A673 (cell line): ENCODE measurements at regions not wholly inside any gene's neighbourhood (a gene's known extent, or its start where the extent isn't known, plus 50 kb on each side); places are given as distances from the start of the nearest gene placed in this dataset.

ENCODE experiments used
- BruUV-seq: library from RNA; stranded (reverse); fragments of 400-500 nt; replicated peaks from 2 replicates; lab custom pipeline; 2021; lab: Mats Ljungman, UMichigan
- CTCF ChIA-PET: fragments of 300-600 bp; sonication (Branson Sonifier 250); formaldehyde crosslinking; loops from one replicate; lab custom pipeline; 2022; ENCODE audit warnings: antibody characterized with exemption; lab: Charles Lee
- POLR2A ChIA-PET: fragments of 300-600 bp; sonication (Branson Sonifier 250); formaldehyde crosslinking; loops from one replicate; lab custom pipeline; 2022; ENCODE audit warnings: antibody characterized with exemption; ENCODE audit not compliant: low non-redundant PET; lab: Charles Lee
- DNase-seq: peaks from one replicate; pipeline ENCODE4 v3.0.0-alpha.2; 2015; ENCODE audit warnings: low spot score
- H3K27ac ChIP-seq: fragments of 200-600 bp; sonication (generic); 2 replicates; pipeline ENCODE4 v1.5.1; 2016; ENCODE audit warnings: mixed run types, low read depth, mild to moderate bottlenecking, mixed read lengths, antibody characterized with exemption, low read length; ENCODE audit not compliant: poor library complexity, severe bottlenecking
- H3K27me3 ChIP-seq: fragments of 200-600 bp; sonication (generic); replicated peaks from 2 replicates; pipeline ENCODE4 v1.6.1; 2017; ENCODE audit warnings: mixed run types, low read depth, mild to moderate bottlenecking, mixed read lengths, antibody characterized with exemption, low read length; ENCODE audit not compliant: insufficient read depth, poor library complexity
- H3K36me3 ChIP-seq: fragments of 200-600 bp; sonication (generic); 2 replicates; pipeline ENCODE4 v1.6.1; 2016; ENCODE audit warnings: mixed run types, mild to moderate bottlenecking, mixed read lengths, antibody characterized with exemption, low read length; ENCODE audit not compliant: insufficient read depth, poor library complexity, severe bottlenecking
- H3K4me1 ChIP-seq: fragments of 200-600 bp; sonication (generic); 2 replicates; pipeline ENCODE4 v1.6.1; 2017; ENCODE audit warnings: mixed run types, mild to moderate bottlenecking, mixed read lengths, antibody characterized with exemption, low read length; ENCODE audit not compliant: insufficient read depth, poor library complexity, severe bottlenecking
- H3K4me3 ChIP-seq: fragments of 200-600 bp; sonication (generic); 2 replicates; pipeline ENCODE4 v1.5.1; 2016; ENCODE audit warnings: low read depth, mixed run types, mild to moderate bottlenecking, mixed read lengths, low read length; ENCODE audit not compliant: poor library complexity, severe bottlenecking
- H3K9me3 ChIP-seq: fragments of 200-600 bp; sonication (generic); 2 replicates; pipeline ENCODE4 v1.6.1; 2016; ENCODE audit warnings: mixed run types, low read depth, mild to moderate bottlenecking, mixed read lengths, antibody characterized with exemption, low read length; ENCODE audit not compliant: poor library complexity, severe bottlenecking
- CTCF ChIP-seq: fragments of 300-800, 200-600 bp; sonication (generic); conservative IDR thresholded peaks from 2 replicates; pipeline ENCODE4 v1.5.1; 2017; ENCODE audit warnings: low read depth, mild to moderate bottlenecking, antibody characterized with exemption, low read length, moderate library complexity, mixed read lengths
- EZH2 ChIP-seq: fragments of 200-600 bp; sonication (generic); IDR thresholded peaks from 2 replicates; pipeline ENCODE4 v1.6.1; 2017; ENCODE audit warnings: borderline replicate concordance, low read depth, mild to moderate bottlenecking, mixed read lengths, antibody characterized with exemption, low read length; ENCODE audit not compliant: poor library complexity, severe bottlenecking
- intact Hi-C: fragments of 100-400 bp; cut with micrococcal nuclease; formaldehyde crosslinking; loops from one replicate; pipeline ENCODE4 v1.10.0; 2022; ENCODE audit not compliant: unreplicated experiment

GRCh38 chr11:119974467-119974866, 163.4 kb downstream of the TRIM29 start:
- no TSS peak for BruUV-seq
- DNase-seq = no peak
- peaks cover 2% of the 10 kb centered on the region for H3K27me3 ChIP-seq
- H3K9me3 ChIP-seq = no peaks in the 10 kb centered on the region
- ChIA-PET CTCF (no interaction called here), POLR2A (no interaction called here)
- no peak overlapping the region for H3K4me3 ChIP-seq
- H3K36me3 ChIP-seq = no peaks in the 10 kb centered on the region
- H3K27ac ChIP-seq = no peak overlapping the region
- no peaks in the 10 kb centered on the region for H3K4me1 ChIP-seq
- intact Hi-C loops = no loop called here
- TF ChIP-seq EZH2 (no peak), CTCF (no peak)

DNA sequence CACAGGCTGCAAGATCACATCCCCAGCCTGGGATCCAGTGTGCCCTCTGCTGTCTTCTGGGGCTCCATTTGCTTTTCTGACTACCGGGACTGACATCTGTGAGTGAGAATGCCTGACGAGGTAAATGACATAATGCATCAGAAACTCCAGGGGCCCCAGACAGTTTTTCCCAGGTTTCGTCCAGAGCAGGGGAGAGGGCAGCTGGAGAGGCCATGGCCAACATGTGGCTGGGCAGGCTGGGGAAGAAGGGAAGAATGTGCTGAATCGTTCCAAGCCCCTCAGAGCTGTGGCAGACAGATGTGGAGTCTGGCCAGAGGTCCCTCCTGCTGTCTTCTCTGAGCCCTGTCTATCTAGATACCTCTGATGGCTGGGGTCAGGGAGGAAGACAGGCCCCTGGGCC, 163.9 kb downstream of the TRIM29 start:
- CTCF ChIA-PET = no interaction called here
- no peaks in the 10 kb centered on the region for H3K36me3 ChIP-seq
- no peaks in the 10 kb centered on the region for H3K4me1 ChIP-seq
- POLR2A ChIA-PET = no interaction called here
- H3K9me3 ChIP-seq = no peaks in the 10 kb centered on the region
- DNase-seq = no peak
- no peaks in the 10 kb centered on the region for H3K27me3 ChIP-seq
- no TSS peak for BruUV-seq
- intact Hi-C loops = no loop called here
- TF ChIP-seq EZH2 (no peak), CTCF (no peak)
- H3K4me3 ChIP-seq = no peak overlapping the region
- no peak overlapping the region for H3K27ac ChIP-seq

DNA sequence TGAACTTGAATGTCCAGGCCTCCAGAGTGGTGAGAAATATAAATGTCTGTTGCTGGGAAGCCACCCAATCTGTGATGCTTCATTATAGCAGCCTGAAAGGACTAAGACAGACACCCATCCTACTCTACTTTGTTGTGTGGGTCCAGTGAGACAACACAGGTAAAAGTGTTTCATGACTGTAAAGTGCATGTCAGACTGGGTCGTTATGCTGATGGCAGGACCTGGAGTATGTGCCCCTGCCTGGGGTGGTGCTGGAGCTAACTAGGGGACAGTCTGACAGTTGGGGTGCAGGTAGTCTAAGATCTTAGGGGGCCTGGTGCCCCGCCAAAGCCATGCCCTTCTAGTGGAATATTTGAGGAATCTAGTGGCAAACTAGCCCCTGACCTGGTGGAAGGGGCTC, 165.6 kb downstream of the TRIM29 start:
- H3K9me3 ChIP-seq = no peaks in the 10 kb centered on the region
- DNase-seq = no peak
- H3K36me3 ChIP-seq = no peaks in the 10 kb centered on the region
- no peak overlapping the region for H3K27ac ChIP-seq
- TF ChIP-seq EZH2 (no peak), CTCF (no peak)
- no peak overlapping the region for H3K4me3 ChIP-seq
- no peaks in the 10 kb centered on the region for H3K4me1 ChIP-seq
- peaks cover under 1% of the 10 kb centered on the region for H3K27me3 ChIP-seq
- intact Hi-C loops = no loop called here
- no TSS peak for BruUV-seq
- ChIA-PET POLR2A (no interaction called here), CTCF (no interaction called here)
